Left ventricle myocardium inferior (tissue), 1 donor: ENCODE measurements at regions not wholly inside any gene's neighbourhood (a gene's known extent, or its start where the extent isn't known, plus 50 kb on each side); places are given as distances from the start of the nearest gene placed in this dataset.

Experiments used
- DNase-seq: peaks from one replicate; pipeline ENCODE4 v3.0.0-alpha.2; 2020
- H3K27ac ChIP-seq: fragments of 200-600 bp; replicated peaks from 2 replicates; pipeline ENCODE4 v1.8.0; 2021
- H3K27me3 ChIP-seq: fragments of 200-600 bp; 2 replicates; pipeline ENCODE4 v1.8.0; 2021; ENCODE audit warnings: low read depth
- H3K36me3 ChIP-seq: fragments of 200-600 bp; 2 replicates; pipeline ENCODE4 v1.8.0; 2021
- H3K4me1 ChIP-seq: fragments of 200-600 bp; 2 replicates; pipeline ENCODE4 v1.8.0; 2021
- H3K4me3 ChIP-seq: fragments of 200-600 bp; 2 replicates; pipeline ENCODE4 v1.8.0; 2021; ENCODE audit warnings: mild to moderate bottlenecking, moderate library complexity
- H3K9me3 ChIP-seq: fragments of 200-600 bp; replicated peaks from 2 replicates; pipeline ENCODE4 v1.8.0; 2021
- intact Hi-C: fragments of 100-400 bp; cut with micrococcal nuclease; formaldehyde crosslinking; loops from one replicate; pipeline ENCODE4 v1.11.0; 2022
- TF ChIP-seq, protein P1 (sequence below): fragments of 200-600 bp; IDR thresholded peaks from 2 replicates; pipeline ENCODE4 v1.8.0; 2021; ENCODE audit warnings: antibody characterized with exemption, mild to moderate bottlenecking, borderline replicate concordance
- donor health status: DM: no; HTN: yes; CAD: no; lungs with severe emphysema.

DNA sequence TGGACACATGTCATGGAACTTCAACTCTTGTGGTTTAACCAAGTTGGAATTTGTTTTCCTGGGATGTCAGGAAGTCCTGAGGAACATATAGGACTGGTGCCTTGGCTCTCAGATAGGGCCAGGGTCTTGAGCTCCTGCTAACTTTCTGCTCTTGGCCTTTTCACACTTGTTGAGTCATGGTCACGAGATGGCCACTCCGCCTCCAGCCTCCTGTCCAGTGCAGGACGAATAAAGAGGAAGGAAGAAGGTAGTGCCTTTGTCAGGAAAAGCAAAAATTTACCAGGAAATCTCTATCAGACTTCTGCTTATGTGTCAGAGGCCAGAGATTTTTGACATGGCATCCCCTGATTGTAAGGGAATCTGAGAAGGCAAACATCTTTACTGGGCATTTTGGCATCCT lies 89.1 kb upstream of the ARHGAP20 start:
- Histone ChIP-seq H3K27me3 (no peaks in the 10 kb centered on the region), H3K4me1 (no peaks in the 10 kb centered on the region), H3K27ac (no peak overlapping the region), H3K4me3 (no peak overlapping the region), H3K36me3 (no peaks in the 10 kb centered on the region), H3K9me3 (no peaks in the 10 kb centered on the region)
- intact Hi-C loops, result no loop called here
- no peak for DNase-seq
- TF ChIP-seq, protein P1, sequence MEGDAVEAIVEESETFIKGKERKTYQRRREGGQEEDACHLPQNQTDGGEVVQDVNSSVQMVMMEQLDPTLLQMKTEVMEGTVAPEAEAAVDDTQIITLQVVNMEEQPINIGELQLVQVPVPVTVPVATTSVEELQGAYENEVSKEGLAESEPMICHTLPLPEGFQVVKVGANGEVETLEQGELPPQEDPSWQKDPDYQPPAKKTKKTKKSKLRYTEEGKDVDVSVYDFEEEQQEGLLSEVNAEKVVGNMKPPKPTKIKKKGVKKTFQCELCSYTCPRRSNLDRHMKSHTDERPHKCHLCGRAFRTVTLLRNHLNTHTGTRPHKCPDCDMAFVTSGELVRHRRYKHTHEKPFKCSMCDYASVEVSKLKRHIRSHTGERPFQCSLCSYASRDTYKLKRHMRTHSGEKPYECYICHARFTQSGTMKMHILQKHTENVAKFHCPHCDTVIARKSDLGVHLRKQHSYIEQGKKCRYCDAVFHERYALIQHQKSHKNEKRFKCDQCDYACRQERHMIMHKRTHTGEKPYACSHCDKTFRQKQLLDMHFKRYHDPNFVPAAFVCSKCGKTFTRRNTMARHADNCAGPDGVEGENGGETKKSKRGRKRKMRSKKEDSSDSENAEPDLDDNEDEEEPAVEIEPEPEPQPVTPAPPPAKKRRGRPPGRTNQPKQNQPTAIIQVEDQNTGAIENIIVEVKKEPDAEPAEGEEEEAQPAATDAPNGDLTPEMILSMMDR, result no peak

DNA sequence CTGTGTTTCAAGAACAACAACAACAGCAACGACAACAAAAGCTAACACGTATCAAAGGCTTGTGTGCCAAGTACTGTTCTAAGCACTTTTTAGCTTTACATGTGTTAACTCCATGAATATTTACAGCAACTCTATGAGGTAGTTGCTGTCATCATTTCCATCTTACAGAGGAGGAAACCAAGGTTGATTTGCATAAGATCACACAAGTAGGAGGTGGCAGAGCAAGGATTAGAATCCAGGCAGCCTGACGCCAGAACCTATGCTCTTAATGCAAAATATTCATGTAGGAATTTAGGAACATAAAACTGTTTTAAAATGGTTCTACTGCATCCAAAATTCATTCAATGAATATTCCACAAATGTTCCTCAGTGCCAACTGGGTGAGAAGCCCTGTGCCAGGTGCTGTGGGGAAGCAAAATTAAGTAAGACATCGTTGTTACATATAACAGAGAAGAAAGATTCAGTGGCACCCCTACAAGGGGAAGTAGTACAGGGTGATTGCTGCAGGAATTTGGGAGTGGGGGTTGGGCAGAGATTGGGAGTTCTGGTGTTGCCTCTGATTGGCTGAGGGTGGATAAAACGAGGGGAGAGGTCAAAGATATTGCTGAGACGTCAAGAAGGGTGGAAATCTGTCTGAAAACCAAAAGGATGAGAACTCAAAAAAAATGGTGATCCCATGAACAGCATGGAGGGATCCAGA lies 86.1 kb upstream of the ARHGAP20 start:
- intact Hi-C loops, result no loop called here
- H3K27ac ChIP-seq, result no peak overlapping the region

DNA sequence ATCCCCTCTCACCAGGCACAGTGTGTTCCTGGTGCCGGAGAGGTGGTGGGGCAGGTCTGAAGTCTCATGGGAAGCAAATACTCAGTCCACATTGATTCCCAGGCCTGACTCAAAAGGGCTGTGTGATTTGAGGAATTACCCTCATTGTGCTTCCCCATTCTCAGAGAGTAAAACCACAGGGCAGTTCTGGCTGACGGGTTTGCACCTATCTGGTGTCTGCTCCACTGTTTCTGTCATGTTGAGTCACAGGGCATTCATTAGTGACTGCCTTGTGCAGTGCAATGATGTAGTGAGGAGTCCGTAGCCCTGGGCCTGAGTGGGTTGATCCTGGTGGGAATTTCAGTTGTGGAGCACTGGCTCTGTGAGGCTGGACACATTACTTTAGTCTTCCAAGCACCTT lies 85.2 kb upstream of the ARHGAP20 start:
- no peak overlapping the region for H3K27ac ChIP-seq
- H3K36me3 ChIP-seq, result no peaks in the 10 kb centered on the region

More for the DNA sequence above, 86.1 kb upstream of the ARHGAP20 start:
- no peaks in the 10 kb centered on the region for H3K9me3 ChIP-seq
- no peaks in the 10 kb centered on the region for H3K4me1 ChIP-seq
- no peaks in the 10 kb centered on the region for H3K36me3 ChIP-seq
- H3K4me3 ChIP-seq, result no peak overlapping the region
- no peak for DNase-seq
- TF ChIP-seq, protein P1, result no peak
- no peaks in the 10 kb centered on the region for H3K27me3 ChIP-seq

DNA sequence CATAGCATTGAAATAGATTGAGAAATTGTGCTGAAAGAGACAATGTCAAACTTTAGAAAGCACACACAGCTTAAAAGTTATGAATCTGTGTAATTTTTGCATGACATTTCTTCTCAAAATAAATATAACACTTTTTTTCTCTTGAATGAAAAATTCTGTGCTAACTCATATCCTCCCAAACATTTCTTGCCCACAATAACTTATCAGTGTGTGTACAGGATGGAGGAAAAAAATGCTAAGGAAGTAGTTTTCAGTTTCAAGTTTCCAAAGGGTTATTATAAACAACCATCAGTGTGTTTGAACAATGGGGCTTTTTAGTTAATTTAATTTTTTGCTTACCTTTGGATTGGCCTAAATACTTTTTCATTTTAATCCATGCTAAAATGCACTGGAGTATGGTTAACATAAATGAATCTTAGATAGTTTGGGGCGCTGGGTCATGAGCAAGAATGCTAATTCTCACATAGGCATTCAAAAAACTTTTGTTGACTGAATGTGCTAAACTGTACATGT lies 82.9 kb upstream of the ARHGAP20 start:
- Histone ChIP-seq H3K27ac (no peak overlapping the region), H3K4me1 (no peaks in the 10 kb centered on the region), H3K27me3 (no peaks in the 10 kb centered on the region), H3K36me3 (no peaks in the 10 kb centered on the region), H3K9me3 (no peaks in the 10 kb centered on the region), H3K4me3 (no peak overlapping the region)
- intact Hi-C loops, result no loop called here
- TF ChIP-seq, protein P1, result no peak
- no peak for DNase-seq

More for the DNA sequence above, 85.2 kb upstream of the ARHGAP20 start:
- DNase-seq, result no peak
- no peak overlapping the region for H3K4me3 ChIP-seq
- no peaks in the 10 kb centered on the region for H3K4me1 ChIP-seq
- intact Hi-C loops, result no loop called here
- no peaks in the 10 kb centered on the region for H3K27me3 ChIP-seq
- TF ChIP-seq, protein P1, result no peak
- no peaks in the 10 kb centered on the region for H3K9me3 ChIP-seq

DNA sequence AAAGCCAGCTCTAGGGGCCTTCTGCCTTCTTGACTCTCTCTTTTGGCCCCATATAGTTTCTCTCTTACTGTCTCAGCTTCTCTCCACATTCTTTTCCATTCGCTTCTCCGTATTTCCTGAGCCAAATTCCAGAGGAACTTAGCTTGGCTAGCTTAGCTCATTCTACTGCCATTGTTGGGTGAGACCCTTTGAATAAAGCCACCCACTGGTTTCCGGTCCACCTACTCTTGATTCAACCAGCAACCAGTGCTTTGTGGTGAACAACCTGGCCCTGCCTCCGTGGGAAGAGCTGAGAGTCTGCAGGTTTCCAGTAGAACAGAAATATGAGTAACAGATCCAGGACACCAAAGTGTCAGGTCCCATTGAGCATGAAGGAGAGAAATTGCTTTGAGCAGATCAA lies 81.3 kb upstream of the ARHGAP20 start:
- Histone ChIP-seq H3K36me3 (no peaks in the 10 kb centered on the region), H3K27ac (no peak overlapping the region), H3K27me3 (no peaks in the 10 kb centered on the region), H3K4me3 (no peak overlapping the region), H3K9me3 (no peaks in the 10 kb centered on the region), H3K4me1 (no peaks in the 10 kb centered on the region)
- TF ChIP-seq, protein P1, result no peak
- intact Hi-C loops, result no loop called here
- no peak for DNase-seq
